NT2/D1 (cell line): ENCODE measurements at regions not wholly inside any gene's neighbourhood (a gene's known extent, or its start where the extent isn't known, plus 50 kb on each side); places are given as distances from the start of the nearest gene placed in this dataset.
"Not testable (repeated sequence)": the region's sequence is repeated elsewhere in the genome, so short reads cannot be mapped to it uniquely, and the experiment has no call there.

Experiments
- DNase-seq: peaks from one replicate; pipeline ENCODE4 v3.0.0-alpha.2; 2011; ENCODE audit warnings: low read depth, low spot score
- H3K27me3 ChIP-seq: 2 replicates; pipeline ENCODE4 v1.6.0; 2011; ENCODE audit warnings: mild to moderate bottlenecking; ENCODE audit not compliant: insufficient read length, insufficient read depth
- H3K36me3 ChIP-seq: 2 replicates; pipeline ENCODE4 v1.6.1; 2011; ENCODE audit warnings: mild to moderate bottlenecking, low read length, mixed read lengths; ENCODE audit not compliant: insufficient read depth, insufficient read length
- H3K4me1 ChIP-seq: 2 replicates; pipeline ENCODE4 v1.5.1; 2011; ENCODE audit not compliant: insufficient read depth, insufficient read length
- H3K4me3 ChIP-seq: 2 replicates; pipeline ENCODE4 v1.5.1; 2011; ENCODE audit warnings: low read depth; ENCODE audit not compliant: insufficient read length
- H3K9ac ChIP-seq: 2 replicates; pipeline ENCODE4 v1.6.0; 2011; ENCODE audit warnings: low read depth; ENCODE audit not compliant: insufficient read length
- H3K9me3 ChIP-seq: 2 replicates; pipeline ENCODE4 v1.5.1; 2011; ENCODE audit warnings: mild to moderate bottlenecking, low read length; ENCODE audit not compliant: insufficient read depth
- SUZ12 ChIP-seq: IDR thresholded peaks from 2 replicates; pipeline ENCODE4 v1.6.1; 2011; ENCODE audit not compliant: insufficient read length, insufficient read depth; ENCODE audit errors: extremely low read depth
- YY1 ChIP-seq: IDR thresholded peaks from 2 replicates; pipeline ENCODE4 v1.6.1; 2011; ENCODE audit not compliant: insufficient read length, insufficient read depth
- ZNF274 ChIP-seq: IDR thresholded peaks from 2 replicates; pipeline ENCODE4 v1.6.1; 2011; ENCODE audit warnings: mild to moderate bottlenecking, low read depth, low read length

- Histone ChIP-seq H3K9ac (no peak overlapping the region), H3K4me1 (no peaks in the 10 kb centered on the region), H3K36me3 (no peaks in the 10 kb centered on the region), H3K4me3 (no peak overlapping the region), H3K9me3 (no peaks in the 10 kb centered on the region; the same call in 1 of the 2 replicates), H3K27me3 (no peaks in the 10 kb centered on the region)
- TF ChIP-seq ZNF274 (no peak), YY1 (no peak), SUZ12 (no peak)
- DNase-seq = no peak
Measured at GRCh38 chr17:6926667-6927066, 69.2 kb upstream of the ALOX12 start.

- H3K36me3 ChIP-seq = no peaks in the 10 kb centered on the region
- H3K9me3 ChIP-seq = no peaks in the 10 kb centered on the region; the same call in 1 of the 2 replicates
- H3K4me1 ChIP-seq = no peaks in the 10 kb centered on the region
- H3K4me3 ChIP-seq = no peak overlapping the region
- TF ChIP-seq SUZ12 = no peak
- no peak for TF ChIP-seq ZNF274
- no peak for TF ChIP-seq YY1
- no peak for DNase-seq
- no peak overlapping the region for H3K9ac ChIP-seq
- H3K27me3 ChIP-seq = no peaks in the 10 kb centered on the region
Measured at GRCh38 chr17:6927290-6928126, 68.3 kb upstream of the ALOX12 start.

- DNase-seq = no peak
- no peaks in the 10 kb centered on the region; the same call in 1 of the 2 replicates for H3K9me3 ChIP-seq
- H3K4me1 ChIP-seq = no peaks in the 10 kb centered on the region
- TF ChIP-seq ZNF274 (no peak), SUZ12 (no peak), YY1 (no peak)
- H3K36me3 ChIP-seq = no peaks in the 10 kb centered on the region
- H3K4me3 ChIP-seq = no peak overlapping the region
- H3K27me3 ChIP-seq = no peaks in the 10 kb centered on the region
- no peak overlapping the region for H3K9ac ChIP-seq
Measured at GRCh38 chr17:6928193-6928592, 67.7 kb upstream of the ALOX12 start.

- H3K36me3 ChIP-seq = no peaks in the 10 kb centered on the region
- no peak overlapping the region for H3K9ac ChIP-seq
- TF ChIP-seq YY1 (no peak), SUZ12 (no peak), ZNF274 (no peak)
- H3K4me1 ChIP-seq = no peaks in the 10 kb centered on the region
- no peak for DNase-seq
- no peaks in the 10 kb centered on the region for H3K9me3 ChIP-seq
- H3K4me3 ChIP-seq = no peak overlapping the region
- no peaks in the 10 kb centered on the region for H3K27me3 ChIP-seq
Measured at GRCh38 chr17:6930749-6931148, 65.1 kb upstream of the ALOX12 start.

GRCh38 chr17:6934544-6934943 is 61.3 kb upstream of the ALOX12 start:
- not testable (repeated sequence) for H3K36me3 ChIP-seq, H3K4me3 ChIP-seq, H3K9me3 ChIP-seq, H3K4me1 ChIP-seq, DNase-seq, H3K27me3 ChIP-seq, H3K9ac ChIP-seq

- H3K9ac ChIP-seq = no peak overlapping the region
- no peaks in the 10 kb centered on the region for H3K9me3 ChIP-seq
- no peak overlapping the region for H3K4me3 ChIP-seq
- no peak for DNase-seq
- H3K27me3 ChIP-seq = no peaks in the 10 kb centered on the region
- H3K4me1 ChIP-seq = no peaks in the 10 kb centered on the region
- no peaks in the 10 kb centered on the region for H3K36me3 ChIP-seq
- TF ChIP-seq ZNF274 = no peak
- TF ChIP-seq SUZ12 = no peak
- no peak for TF ChIP-seq YY1
Measured at GRCh38 chr17:6936370-6937028, 59.4 kb upstream of the ALOX12 start.

GRCh38 chr17:6938637-6939036 is 57.2 kb upstream of the ALOX12 start:
- H3K36me3 ChIP-seq = no peaks in the 10 kb centered on the region
- TF ChIP-seq YY1 = no peak
- TF ChIP-seq SUZ12 = no peak
- no peak for TF ChIP-seq ZNF274
- no peaks in the 10 kb centered on the region for H3K27me3 ChIP-seq
- H3K4me1 ChIP-seq = no peaks in the 10 kb centered on the region
- H3K4me3 ChIP-seq = no peak overlapping the region
- H3K9ac ChIP-seq = no peak overlapping the region
- no peak for DNase-seq
- no peaks in the 10 kb centered on the region for H3K9me3 ChIP-seq

- Histone ChIP-seq H3K9ac (no peak overlapping the region), H3K27me3 (no peaks in the 10 kb centered on the region), H3K4me1 (no peaks in the 10 kb centered on the region), H3K4me3 (no peak overlapping the region), H3K36me3 (no peaks in the 10 kb centered on the region), H3K9me3 (no peaks in the 10 kb centered on the region)
- DNase-seq = no peak
- TF ChIP-seq ZNF274 = no peak
- TF ChIP-seq YY1 = no peak
- no peak for TF ChIP-seq SUZ12
Measured at GRCh38 chr17:6940186-6940649, 55.6 kb upstream of the ALOX12 start.
